H9 (cell line): ENCODE measurements at regions not wholly inside any gene's neighbourhood (a gene's known extent, or its start where the extent isn't known, plus 50 kb on each side); places are given as distances from the start of the nearest gene placed in this dataset.

Experiments
- DNase-seq: peaks from one replicate; pipeline ENCODE4 v3.0.0-alpha.2; 2017
- H2AFZ ChIP-seq: one replicate; pipeline ENCODE4 v1.6.1; 2013; ENCODE audit warnings: mild to moderate bottlenecking, low read length, control low read depth, moderate library complexity
- H2AK5ac ChIP-seq: 2 replicates; pipeline ENCODE4 v1.6.1; 2013; ENCODE audit warnings: low read length, control low read depth, mixed read lengths; ENCODE audit not compliant: insufficient read length
- H2BK120ac ChIP-seq: one replicate; pipeline ENCODE4 v1.6.1; 2013; ENCODE audit warnings: low read depth, mild to moderate bottlenecking, low read length, control low read depth, inconsistent platforms; ENCODE audit not compliant: poor library complexity, severe bottlenecking
- H2BK12ac ChIP-seq: 2 replicates; pipeline ENCODE4 v1.6.1; 2013; ENCODE audit warnings: low read length, control low read depth, mixed read lengths, low read depth; ENCODE audit not compliant: insufficient read length
- H2BK15ac ChIP-seq: 2 replicates; pipeline ENCODE4 v1.6.1; 2013; ENCODE audit warnings: low read depth, low read length, control low read depth
- H2BK20ac ChIP-seq: one replicate; pipeline ENCODE4 v1.6.1; 2013; ENCODE audit warnings: low read depth, mild to moderate bottlenecking, low read length, control low read depth, inconsistent platforms; ENCODE audit not compliant: poor library complexity, severe bottlenecking
- H2BK5ac ChIP-seq: 2 replicates; pipeline ENCODE4 v1.6.1; 2013; ENCODE audit warnings: low read length, control low read depth, mixed read lengths; ENCODE audit not compliant: insufficient read length
- H3K14ac ChIP-seq: 2 replicates; pipeline ENCODE4 v1.6.1; 2013; ENCODE audit warnings: low read length, control low read depth; ENCODE audit not compliant: insufficient read depth
- H3K18ac ChIP-seq: 2 replicates; pipeline ENCODE4 v1.6.1; 2013; ENCODE audit warnings: low read depth, mild to moderate bottlenecking, mixed read lengths, low read length, control low read depth; ENCODE audit not compliant: insufficient read length
- H3K23ac ChIP-seq: 2 replicates; pipeline ENCODE4 v1.6.1; 2013; ENCODE audit warnings: low read length, control low read depth, mixed read lengths, low read depth; ENCODE audit not compliant: insufficient read length
- H3K23me2 ChIP-seq: 2 replicates; pipeline ENCODE4 v1.6.1; 2013; ENCODE audit warnings: low read depth, mild to moderate bottlenecking, mixed read lengths, low read length, control low read depth; ENCODE audit not compliant: insufficient read length, poor library complexity, severe bottlenecking
- H3K27ac ChIP-seq: 2 replicates; pipeline ENCODE4 v1.5.1; 2013; ENCODE audit warnings: low read length, control low read depth, mixed read lengths, low read depth; ENCODE audit not compliant: insufficient read length
- H3K27me3 ChIP-seq: 2 replicates; pipeline ENCODE4 v1.6.1; 2013; ENCODE audit warnings: low read length, control low read depth, inconsistent platforms; ENCODE audit not compliant: insufficient read depth
- H3K4ac ChIP-seq: 2 replicates; pipeline ENCODE4 v1.6.1; 2013; ENCODE audit warnings: low read depth, mild to moderate bottlenecking, control low read depth, inconsistent platforms, low read length, moderate library complexity
- H3K4me1 ChIP-seq: 2 replicates; pipeline ENCODE4 v1.6.1; 2013; ENCODE audit warnings: low read length, control low read depth, inconsistent platforms; ENCODE audit not compliant: insufficient read depth
- H3K4me2 ChIP-seq: 2 replicates; pipeline ENCODE4 v1.6.1; 2013; ENCODE audit warnings: low read length, control low read depth, mixed read lengths; ENCODE audit not compliant: insufficient read length, insufficient read depth
- H3K56ac ChIP-seq: 2 replicates; pipeline ENCODE4 v1.6.1; 2013; ENCODE audit warnings: low read depth, mild to moderate bottlenecking, mixed read lengths, low read length, control low read depth; ENCODE audit not compliant: insufficient read length
- H3K79me1 ChIP-seq: 2 replicates; pipeline ENCODE4 v1.6.1; 2013; ENCODE audit warnings: low read depth, mild to moderate bottlenecking, moderate library complexity, low read length, control low read depth, inconsistent platforms; ENCODE audit not compliant: insufficient read depth, poor library complexity, severe bottlenecking
- H3K79me2 ChIP-seq: 2 replicates; pipeline ENCODE4 v1.6.1; 2013; ENCODE audit warnings: low read length, control low read depth, inconsistent platforms; ENCODE audit not compliant: insufficient read depth
- H3K9ac ChIP-seq: 2 replicates; pipeline ENCODE4 v1.6.1; 2013; ENCODE audit warnings: low read length, control low read depth, mixed read lengths; ENCODE audit not compliant: insufficient read length; ENCODE audit errors: extremely low read depth
- H3K9me3 ChIP-seq: one replicate; pipeline ENCODE4 v1.6.1; 2013; ENCODE audit warnings: low read depth, low read length, inconsistent platforms; ENCODE audit not compliant: control insufficient read depth
- H3T11ph ChIP-seq: one replicate; pipeline ENCODE4 v1.6.1; 2013; ENCODE audit warnings: mild to moderate bottlenecking, low read length, control low read depth, inconsistent platforms
- H4K20me1 ChIP-seq: one replicate; pipeline ENCODE4 v1.6.1; 2013; ENCODE audit not compliant: control insufficient read depth, insufficient read length, insufficient read depth
- H4K5ac ChIP-seq: 2 replicates; pipeline ENCODE4 v1.6.1; 2013; ENCODE audit warnings: low read depth, mild to moderate bottlenecking, mixed read lengths, low read length, control low read depth; ENCODE audit not compliant: insufficient read length
- H4K8ac ChIP-seq: replicated peaks from 2 replicates; pipeline ENCODE4 v1.6.1; 2013; ENCODE audit warnings: low read length, control low read depth, mixed read lengths, low read depth; ENCODE audit not compliant: insufficient read length
- H4K91ac ChIP-seq: 2 replicates; pipeline ENCODE4 v1.6.1; 2013; ENCODE audit warnings: low read depth, mild to moderate bottlenecking, moderate library complexity, mixed read lengths, low read length, control low read depth; ENCODE audit not compliant: insufficient read length
- H3K27ac Mint-ChIP-seq, 3 experiments: 2 replicates in 2 of 3; 3 replicates in 1 of 3; pipeline ENCODE4 v1.8.0; 2020 to 2021; ENCODE audit warnings: mixed read lengths in 3 of 3, mild to moderate bottlenecking in 1 of 3, moderate library complexity in 1 of 3
- H3K27me3 Mint-ChIP-seq: 2 replicates; pipeline ENCODE4 v1.8.0; 2021; ENCODE audit warnings: low read depth, mild to moderate bottlenecking, moderate library complexity, mixed read lengths
- H3K36me3 Mint-ChIP-seq, 3 experiments: 2 replicates in 2 of 3; 3 replicates in 1 of 3; pipeline ENCODE4 v1.8.0; 2020 to 2021; ENCODE audit warnings: low read depth in 3 of 3, mixed read lengths in 3 of 3; ENCODE audit not compliant: insufficient read depth in 1 of 3
- H3K4me1 Mint-ChIP-seq, 2 experiments: 2 replicates each; pipeline ENCODE4 v1.8.0; 2020; ENCODE audit warnings: mixed read lengths in 2 of 2
- H3K4me3 Mint-ChIP-seq, 2 experiments: 2 replicates in 1 of 2; 3 replicates in 1 of 2; pipeline ENCODE4 v1.8.0; 2020 to 2021; ENCODE audit warnings: mild to moderate bottlenecking in 2 of 2, mixed read lengths in 2 of 2, moderate library complexity in 1 of 2
- H3K9me3 Mint-ChIP-seq, 2 experiments: 2 replicates in 1 of 2; 3 replicates in 1 of 2; pipeline ENCODE4 v1.8.0; 2020; ENCODE audit warnings: mild to moderate bottlenecking in 2 of 2, mixed read lengths in 2 of 2, moderate library complexity in 1 of 2
- CTCF ChIP-seq: fragments of 200-600 bp; sonication (generic); conservative IDR thresholded peaks from 3 replicates; pipeline ENCODE4 v1.8.0; 2021; ENCODE audit warnings: antibody characterized with exemption, mild to moderate bottlenecking
- WGBS: extraction: QIAGEN DNeasy Blood & Tissue Kit; methylation state at CpG from one replicate; pipeline ENCODE4 v1.1.7; 2013; ENCODE audit warnings: missing lambda C conversion rate, low lambda C conversion rate, mixed read lengths; ENCODE audit not compliant: insufficient read length; ENCODE audit errors: extremely low coverage; 5-methylcytosine and 5-hydroxymethylcytosine counted together

- Histone ChIP-seq H2BK15ac (no peak overlapping the region), H3K56ac (no peak overlapping the region), H3K4me1 (no peaks in the 10 kb centered on the region; the same call in 1 of the 2 replicates), H3K4ac (no peak overlapping the region), H4K8ac (no peak overlapping the region), H3K23me2 (no peaks in the 10 kb centered on the region), H2BK5ac (no peak overlapping the region), H3K4me2 (no peak overlapping the region), H4K20me1 (no peaks in the 10 kb centered on the region), H3K9me3 (no peaks in the 10 kb centered on the region), H2BK20ac (no peak overlapping the region), H2BK12ac (no peak overlapping the region), H3T11ph (no peak overlapping the region), H3K27me3 (no peaks in the 10 kb centered on the region), H2AK5ac (no peak overlapping the region), H2AFZ (no peak overlapping the region), H3K79me2 (no peaks in the 10 kb centered on the region), H3K9ac (no peak overlapping the region), H4K91ac (no peak overlapping the region), H2BK120ac (no peak overlapping the region), H3K23ac (no peak overlapping the region), H3K18ac (no peak overlapping the region), H3K14ac (no peak overlapping the region), H4K5ac (no peak overlapping the region), H3K79me1 (no peaks in the 10 kb centered on the region), H3K27ac (no peak overlapping the region)
- TF ChIP-seq CTCF: no peak
- WGBS: no CpG with 5 or more reads among the region's 6 CpGs
- peaks cover 15 to 16% of the 10 kb centered on the region in 2 experiments for H3K4me1 Mint-ChIP-seq
- DNase-seq: no peak
- peaks cover 21% of the 10 kb centered on the region for H3K27me3 Mint-ChIP-seq
- no peak overlapping the region for H3K27ac Mint-ChIP-seq
- peaks cover 3 to 7% (median 4%) of the 10 kb centered on the region in 3 experiments; a peak in 5 of 7 replicates for H3K36me3 Mint-ChIP-seq
- peaks cover 7 to 13% of the 10 kb centered on the region in 2 experiments for H3K9me3 Mint-ChIP-seq
- no peak overlapping the region for H3K4me3 Mint-ChIP-seq
Measured at GRCh38 chr18:75643083-75643482, 215.6 kb upstream of the SMIM21 start.
